ENCODE measurements at regions not wholly inside any gene's neighbourhood (a gene's known extent, or its start where the extent isn't known, plus 50 kb on each side); places are given as distances from the start of the nearest gene placed in this dataset.
A peak's percentile ranks its signal among the peaks of the same experiment; 100 is the strongest.

- POLR2A ChIA-PET (ENCODE audit: unreplicated experiment), result no interaction called here
- H3K9me2 ChIP-seq (ENCODE audit: insufficient read depth), result no peaks in the 10 kb centered on the region
- no peaks in the 10 kb centered on the region; the same call in 1 of the 2 replicates for H3F3A ChIP-seq (ENCODE audit: insufficient read depth, low read depth)
- H3K27me3 ChIP-seq (ENCODE audit: insufficient read depth, low read depth), result no peaks in the 10 kb centered on the region
- no peaks in the 10 kb centered on the region for H3K79me2 ChIP-seq (ENCODE audit: low read depth)
- TF ChIP-seq CTCF (conservative IDR thresholded peaks at IDR 0.05) (no peak), EZH2 (IDR thresholded peaks at IDR 0.05; ENCODE audit: low read depth) (no peak)
- H4K20me1 ChIP-seq (ENCODE audit: insufficient read depth), result no peaks in the 10 kb centered on the region
- H3K4me1 ChIP-seq (replicated peaks; ENCODE audit: insufficient read depth), result 0 out of 2 replicates have a peak, but pooled peaks cover 6% of the 10 kb centered on the region
- CTCF ChIA-PET, result no interaction called here
- no peaks in the 10 kb centered on the region for H3K36me3 ChIP-seq (ENCODE audit: low read depth)
- H3K4me2 ChIP-seq, result 0 out of 2 replicates have a peak overlapping the region, but pooled peaks have one; percentile 1
- H3K27ac ChIP-seq, result no peak overlapping the region
- H2AFZ ChIP-seq, result no peak overlapping the region
- peak in 1 of 2 experiments; percentile 49 for DNase-seq
- H3K4me3 ChIP-seq, result no peak overlapping the region
- intact Hi-C loops (cut with micrococcal nuclease; ENCODE audit: unreplicated experiment), result no loop called here
- no TSS peak for BruUV-seq (replicated peaks)
- H3K9me3 ChIP-seq (ENCODE audit: insufficient read depth, low read depth), result no peaks in the 10 kb centered on the region
Observed at GRCh38 chr1:47684964-47685762, 247.3 kb downstream of the FOXD2 start.

GRCh38 chr1:47685763-47686066, 247.9 kb downstream of the FOXD2 start:
- Histone ChIP-seq H3K9me2 (ENCODE audit: insufficient read depth) (no peaks in the 10 kb centered on the region), H3K27ac (no peak overlapping the region), H3K4me2 (no peak overlapping the region), H4K20me1 (ENCODE audit: insufficient read depth) (no peaks in the 10 kb centered on the region), H2AFZ (no peak overlapping the region), H3K9me3 (ENCODE audit: insufficient read depth, low read depth) (no peaks in the 10 kb centered on the region), H3K36me3 (ENCODE audit: low read depth) (no peaks in the 10 kb centered on the region), H3K4me1 (replicated peaks; ENCODE audit: insufficient read depth) (0 out of 2 replicates have a peak, but pooled peaks cover 6% of the 10 kb centered on the region), H3F3A (ENCODE audit: insufficient read depth, low read depth) (no peaks in the 10 kb centered on the region; the same call in 1 of the 2 replicates), H3K4me3 (no peak overlapping the region), H3K79me2 (ENCODE audit: low read depth) (no peaks in the 10 kb centered on the region), H3K27me3 (ENCODE audit: insufficient read depth, low read depth) (no peaks in the 10 kb centered on the region)
- ChIA-PET POLR2A (ENCODE audit: unreplicated experiment) (no interaction called here), CTCF (no interaction called here)
- no peak for DNase-seq
- no peak for TF ChIP-seq EZH2 (IDR thresholded peaks at IDR 0.05; ENCODE audit: low read depth)
- TF ChIP-seq CTCF (conservative IDR thresholded peaks at IDR 0.05), result no peak
- intact Hi-C loops (cut with micrococcal nuclease; ENCODE audit: unreplicated experiment), result no loop called here
- no TSS peak for BruUV-seq (replicated peaks)

GRCh38 chr1:47686731-47687630, 249.1 kb downstream of the FOXD2 start:
- Histone ChIP-seq H3K4me3 (no peak overlapping the region), H2AFZ (no peak overlapping the region), H4K20me1 (ENCODE audit: insufficient read depth) (no peaks in the 10 kb centered on the region), H3K4me2 (no peak overlapping the region), H3K9me3 (ENCODE audit: insufficient read depth, low read depth) (no peaks in the 10 kb centered on the region), H3K79me2 (ENCODE audit: low read depth) (no peaks in the 10 kb centered on the region), H3F3A (ENCODE audit: insufficient read depth, low read depth) (no peaks in the 10 kb centered on the region; the same call in 1 of the 2 replicates), H3K27me3 (ENCODE audit: insufficient read depth, low read depth) (no peaks in the 10 kb centered on the region), H3K27ac (no peak overlapping the region), H3K4me1 (replicated peaks; ENCODE audit: insufficient read depth) (0 out of 2 replicates have a peak, but pooled peaks cover 6% of the 10 kb centered on the region), H3K36me3 (ENCODE audit: low read depth) (no peaks in the 10 kb centered on the region), H3K9me2 (ENCODE audit: insufficient read depth) (no peaks in the 10 kb centered on the region)
- DNase-seq, result peak in 1 of 2 experiments; percentile 43
- TF ChIP-seq EZH2 (IDR thresholded peaks at IDR 0.05; ENCODE audit: low read depth) (no peak), CTCF (conservative IDR thresholded peaks at IDR 0.05) (no peak)
- intact Hi-C loops (cut with micrococcal nuclease; ENCODE audit: unreplicated experiment), result no loop called here
- POLR2A ChIA-PET (ENCODE audit: unreplicated experiment), result interaction anchor here (0.6 kb wide), 1 partner anchor 132 kb away, joined by 3 read pairs; no protein-coding TSS in a partner anchor
- CTCF ChIA-PET, result no interaction called here
- no TSS peak for BruUV-seq (replicated peaks)
